Panc1 (cell line): ENCODE measurements at regions not wholly inside any gene's neighbourhood (a gene's known extent, or its start where the extent isn't known, plus 50 kb on each side); places are given as distances from the start of the nearest gene placed in this dataset.

Experiments used
- ATAC-seq: fragments of 200-7000 bp; cut with Tn5 transposase; 2 replicates; pipeline ENCODE4 v1.9.1; 2020; ENCODE audit warnings: mild to moderate bottlenecking, moderate library complexity
- BruUV-seq: library from RNA; stranded (reverse); fragments of 400-500 nt; replicated peaks from 2 replicates; lab custom pipeline; 2021; lab: Mats Ljungman, UMichigan
- CTCF ChIA-PET: fragments of 300-600 bp; sonication (Branson Sonifier 250); formaldehyde crosslinking; loops from one replicate; lab custom pipeline; 2022; ENCODE audit warnings: antibody characterized with exemption; lab: Charles Lee
- POLR2A ChIA-PET: fragments of 300-600 bp; sonication (Branson Sonifier 250); formaldehyde crosslinking; loops from one replicate; lab custom pipeline; 2022; ENCODE audit warnings: antibody characterized with exemption; lab: Charles Lee
- DNase-seq: peaks from one replicate; pipeline ENCODE4 v3.0.0-alpha.2; 2010; ENCODE audit warnings: low read depth, low spot score
- H3K27ac ChIP-seq: 2 replicates; pipeline ENCODE4 v1.5.1; 2011; ENCODE audit warnings: mild to moderate bottlenecking, low read length, inconsistent platforms
- H3K27me3 ChIP-seq: fragments of 200-500 bp; sonication (Bioruptor generic); 2 replicates; pipeline ENCODE4 v1.6.0; 2014; ENCODE audit warnings: low read length, inconsistent platforms; ENCODE audit not compliant: control insufficient read depth, insufficient read depth
- H3K36me3 ChIP-seq: fragments of 200-500 bp; sonication (Bioruptor generic); 2 replicates; pipeline ENCODE4 v1.5.1; 2014; ENCODE audit warnings: inconsistent platforms, mild to moderate bottlenecking, low read length, moderate library complexity; ENCODE audit not compliant: control insufficient read depth, insufficient read depth
- H3K4me1 ChIP-seq: 2 replicates; pipeline ENCODE4 v1.5.1; 2011; ENCODE audit warnings: inconsistent platforms, mild to moderate bottlenecking, low read length, moderate library complexity; ENCODE audit not compliant: control insufficient read depth, insufficient read depth
- H3K4me3 ChIP-seq, 2 experiments: 2 replicates each; pipeline ENCODE4 v1.5.1; 2011 to 2012; ENCODE audit warnings: low read depth in 2 of 2, low read length in 2 of 2, mild to moderate bottlenecking in 2 of 2, inconsistent platforms in 1 of 2, moderate library complexity in 1 of 2
- H3K9me3 ChIP-seq: fragments of 200-500 bp; sonication (Bioruptor generic); 2 replicates; pipeline ENCODE4 v1.5.1; 2014; ENCODE audit warnings: low read depth, mild to moderate bottlenecking, inconsistent platforms, low read length, moderate library complexity; ENCODE audit not compliant: control insufficient read depth, insufficient read depth
- CTCF ChIP-seq: fragments of 450-650 bp; IDR thresholded peaks from 2 replicates; pipeline ENCODE4 v1.5.1; 2017; ENCODE audit warnings: mild to moderate bottlenecking
- POLR2AphosphoS5 ChIP-seq: IDR thresholded peaks from 2 replicates; pipeline ENCODE4 v1.6.1; 2012; ENCODE audit warnings: mild to moderate bottlenecking, low read depth, low read length, moderate library complexity
- REST ChIP-seq, 2 experiments: IDR thresholded peaks; 2 replicates each; pipeline ENCODE4 v1.6.1; 2011 to 2012; ENCODE audit warnings: low read depth in 2 of 2, control low read depth in 1 of 2, low read length in 1 of 2, mild to moderate bottlenecking in 1 of 2, moderate library complexity in 1 of 2; ENCODE audit not compliant: insufficient read depth in 1 of 2
- SIN3A ChIP-seq: IDR thresholded peaks from 2 replicates; pipeline ENCODE4 v1.6.1; 2012; ENCODE audit warnings: low read depth, mild to moderate bottlenecking, low read length, moderate library complexity, borderline replicate concordance; ENCODE audit not compliant: insufficient read depth
- TCF7L2 ChIP-seq: IDR thresholded peaks from 2 replicates; pipeline ENCODE4 v1.6.1; 2011; ENCODE audit warnings: mild to moderate bottlenecking, low read depth, low read length, inconsistent platforms
- in situ Hi-C: cut with HindIII; loops from 2 replicates; pipeline ENCODE4 v1.10.0; 2016; ENCODE audit warnings: low sequenced_read_pairs, low pct_unique_long_range_greater_than_20kb
- intact Hi-C: fragments of 100-400 bp; cut with micrococcal nuclease; formaldehyde crosslinking; loops from one replicate; pipeline ENCODE4 v1.10.0; 2022; ENCODE audit not compliant: unreplicated experiment

GRCh38 chr2:121911036-121911435 lies 155.6 kb downstream of the TSN start:
- Histone ChIP-seq H3K27me3 (peaks cover 21% of the 10 kb centered on the region), H3K36me3 (no peaks in the 10 kb centered on the region), H3K4me1 (no peaks in the 10 kb centered on the region), H3K4me3 (no peak overlapping the region), H3K27ac (no peak overlapping the region), H3K9me3 (no peaks in the 10 kb centered on the region)
- TF ChIP-seq CTCF = no peak
- no peak for TF ChIP-seq TCF7L2
- TF ChIP-seq POLR2AphosphoS5 = no peak
- TF ChIP-seq SIN3A = no peak
- no peak for TF ChIP-seq REST (IDR thresholded peaks at IDR 0.05; ENCODE audit: insufficient read depth in 1 of 2, low read depth in 2 of 2, low read length in 1 of 2)
- DNase-seq (no peak), ATAC-seq (no peak)
- ChIA-PET POLR2A (no interaction called here), CTCF (no interaction called here)
- no TSS peak for BruUV-seq
- in situ Hi-C loops = no loop called here
- intact Hi-C loops = no loop called here

- no peaks in the 10 kb centered on the region for H3K36me3 ChIP-seq
- DNase-seq (no peak), ATAC-seq (no peak)
- TF ChIP-seq SIN3A (no peak), POLR2AphosphoS5 (no peak), REST (IDR thresholded peaks at IDR 0.05; ENCODE audit: insufficient read depth in 1 of 2, low read depth in 2 of 2, low read length in 1 of 2) (no peak), TCF7L2 (no peak)
- H3K27me3 ChIP-seq = peaks cover 7% of the 10 kb centered on the region; the same call in 1 of the 2 replicates
- in situ Hi-C loops (no loop called here), intact Hi-C loops (no loop called here)
- CTCF ChIA-PET = no interaction called here
- H3K27ac ChIP-seq = no peak overlapping the region
- H3K9me3 ChIP-seq = no peaks in the 10 kb centered on the region
- BruUV-seq = no TSS peak
- H3K4me1 ChIP-seq = no peaks in the 10 kb centered on the region
- POLR2A ChIA-PET = interaction anchor here (0.6 kb wide), 1 partner anchor 637 kb away, joined by 6 read pairs; no protein-coding TSS in a partner anchor
- H3K4me3 ChIP-seq = no peak overlapping the region
These were observed 161.7 kb downstream of the TSN start for GRCh38 chr2:121917143-121917542.
